HepG2 (cell line): ENCODE measurements at regions not wholly inside any gene's neighbourhood (a gene's known extent, or its start where the extent isn't known, plus 50 kb on each side); places are given as distances from the start of the nearest gene placed in this dataset.

Source experiments
- ATAC-seq: fragments of 200-7000 bp; cut with Tn5 transposase; 3 replicates; pipeline ENCODE4 v1.9.1; 2020; ENCODE audit warnings: mild to moderate bottlenecking, moderate library complexity
- BruUV-seq: library from RNA; stranded (reverse); fragments of 400-500 nt; replicated peaks from 2 replicates; lab custom pipeline; 2021; lab: Mats Ljungman, UMichigan
- CTCF ChIA-PET: fragments of 300-600 bp; formaldehyde crosslinking; extraction: SDS; loops from one replicate; lab custom pipeline; 2021; ENCODE audit warnings: low total read pairs, inconsistent platforms, low intra/inter-chr PET ratio; lab: Yijun Ruan, JAX
- POLR2A ChIA-PET: fragments of 350-600 bp; sonication (Branson Sonifier 250); formaldehyde crosslinking; loops from one replicate; lab custom pipeline; 2020; ENCODE audit warnings: antibody characterized with exemption, inconsistent platforms; lab: Yijun Ruan, JAX
- DNase-seq: peaks from one replicate; pipeline ENCODE4 v3.0.0-alpha.2; 2015; ENCODE audit warnings: low spot score
- FAIRE-seq: peaks from 3 replicates; lab custom pipeline; 2011; peaks lifted over from hg19 to GRCh38; lab: Jason Lieb, UNC
- H2AFZ ChIP-seq: one replicate; pipeline ENCODE4 v1.6.1; 2011; ENCODE audit warnings: low read length, inconsistent platforms
- H3K27ac ChIP-seq: fragments of 300-600 bp; 3 replicates; pipeline ENCODE4 v1.8.0; 2011; ENCODE audit warnings: mixed run types, mild to moderate bottlenecking, mixed read lengths, low read length, inconsistent platforms; ENCODE audit not compliant: insufficient read depth; ENCODE audit errors: extremely low read length
- H3K27me3 ChIP-seq, 2 experiments: fragments of 200-600 bp in 1 of 2; 2 replicates in 1 of 2; 3 replicates in 1 of 2; pipeline versions ENCODE4 v1.6.0 to v1.8.0; 2011; ENCODE audit warnings: low read length in 2 of 2, mild to moderate bottlenecking in 2 of 2, moderate library complexity in 2 of 2, inconsistent platforms in 1 of 2; ENCODE audit not compliant: insufficient read depth in 2 of 2, control insufficient read depth in 1 of 2
- H3K36me3 ChIP-seq, 2 experiments: fragments of 200-600 bp in 1 of 2; replicated peaks in 1 of 2; 2 replicates in 1 of 2; 3 replicates in 1 of 2; pipeline versions ENCODE4 v1.5.1 to v1.8.0; 2011; ENCODE audit warnings: low read length in 2 of 2, inconsistent platforms in 1 of 2; ENCODE audit not compliant: insufficient read depth in 2 of 2, control insufficient read depth in 1 of 2
- H3K4me1 ChIP-seq: 2 replicates; pipeline ENCODE4 v1.5.1; 2012; ENCODE audit warnings: low read length, inconsistent platforms; ENCODE audit not compliant: insufficient read depth
- H3K4me2 ChIP-seq: 2 replicates; pipeline ENCODE4 v1.6.0; 2011; ENCODE audit warnings: low read depth, low read length, inconsistent platforms
- H3K4me3 ChIP-seq, 3 experiments: fragments of 200-600 bp in 1 of 3; sonication (generic), shearing (Covaris generic) in 1 of 3; replicated peaks in 1 of 3; 2 replicates each; pipeline ENCODE4 v1.5.1; 2011 to 2016; ENCODE audit warnings: low read length in 3 of 3, inconsistent platforms in 2 of 3, low read depth in 2 of 3, mild to moderate bottlenecking in 2 of 3, control low read depth in 1 of 3, mixed read lengths in 1 of 3; ENCODE audit not compliant: insufficient read depth in 1 of 3
- H3K79me2 ChIP-seq: one replicate; pipeline ENCODE4 v1.6.1; 2011; ENCODE audit warnings: low read length, inconsistent platforms; ENCODE audit not compliant: insufficient read depth
- H3K9ac ChIP-seq: 2 replicates; pipeline ENCODE4 v1.6.0; 2011; ENCODE audit warnings: mild to moderate bottlenecking, low read depth, low read length, inconsistent platforms; ENCODE audit not compliant: insufficient read depth
- H3K9me3 ChIP-seq: 2 replicates; pipeline ENCODE4 v1.5.1; 2012; ENCODE audit warnings: mild to moderate bottlenecking, low read length
- H4K20me1 ChIP-seq: 2 replicates; pipeline ENCODE4 v1.6.0; 2011; ENCODE audit warnings: inconsistent platforms, mild to moderate bottlenecking, low read length, moderate library complexity; ENCODE audit not compliant: insufficient read depth
- ARNT2 ChIP-seq: sonication (generic); formaldehyde crosslinking; IDR thresholded peaks from 2 replicates; pipeline ENCODE4 v1.8.0; 2022; ENCODE audit warnings: mild to moderate bottlenecking, low read depth, missing genetic modification reagents, moderate library complexity
- GLI4 ChIP-seq: sonication (generic); formaldehyde crosslinking; IDR thresholded peaks from 2 replicates; pipeline ENCODE4 v1.5.1; 2020; ENCODE audit warnings: missing genetic modification reagents, mild to moderate bottlenecking, moderate library complexity, borderline replicate concordance
- GPBP1L1 ChIP-seq: sonication (generic); formaldehyde crosslinking; IDR thresholded peaks from 2 replicates; pipeline ENCODE4 v1.5.0; 2020; ENCODE audit warnings: mild to moderate bottlenecking, missing genetic modification reagents
- GZF1 ChIP-seq: sonication (generic); formaldehyde crosslinking; IDR thresholded peaks from 2 replicates; pipeline ENCODE4 v1.5.1; 2020; ENCODE audit warnings: mild to moderate bottlenecking, missing genetic modification reagents
- IKZF1 ChIP-seq: fragments of 450-650 bp; IDR thresholded peaks from 2 replicates; pipeline ENCODE4 v1.7.1; 2016
- NR2F6 ChIP-seq, 2 experiments: IDR thresholded peaks; 2 replicates each; pipeline ENCODE4 v1.6.1; 2016; ENCODE audit warnings: antibody characterized with exemption in 1 of 2, mild to moderate bottlenecking in 1 of 2
- SRY ChIP-seq: sonication (generic); formaldehyde crosslinking; IDR thresholded peaks from 2 replicates; pipeline ENCODE4 v1.8.0; 2022; ENCODE audit warnings: mild to moderate bottlenecking, missing genetic modification reagents
- ZMYM2 ChIP-seq: sonication (generic); formaldehyde crosslinking; IDR thresholded peaks from 2 replicates; pipeline ENCODE4 v1.8.0; 2022; ENCODE audit warnings: mild to moderate bottlenecking, missing genetic modification reagents
- ZNF136 ChIP-seq: sonication (generic); formaldehyde crosslinking; IDR thresholded peaks from 2 replicates; pipeline ENCODE4 v1.8.1; 2022; ENCODE audit warnings: low read depth, mild to moderate bottlenecking, moderate library complexity, missing genetic modification reagents
- ZNF292 ChIP-seq: sonication (generic); formaldehyde crosslinking; IDR thresholded peaks from 2 replicates; pipeline ENCODE4 v1.8.1; 2022; ENCODE audit warnings: mild to moderate bottlenecking, low read depth, missing genetic modification reagents, borderline replicate concordance
- ZNF530 ChIP-seq: sonication (generic); formaldehyde crosslinking; IDR thresholded peaks from 2 replicates; pipeline ENCODE4 v1.5.0; 2020; ENCODE audit warnings: low read depth, mild to moderate bottlenecking, missing genetic modification reagents
- ZNF570 ChIP-seq: sonication (generic); formaldehyde crosslinking; IDR thresholded peaks from 2 replicates; pipeline ENCODE4 v1.4.0; 2020; ENCODE audit warnings: mild to moderate bottlenecking, missing genetic modification reagents, borderline replicate concordance
- WGBS: methylation state at CpG from one replicate; pipeline ENCODE4 v1.1.6; 2017; ENCODE audit warnings: low lambda C conversion rate; 5-methylcytosine and 5-hydroxymethylcytosine counted together
- in situ Hi-C: cut with HindIII; loops from 2 replicates; pipeline ENCODE4 v1.10.0; 2017; ENCODE audit warnings: low pct_unique_long_range_greater_than_20kb; ENCODE audit not compliant: extremely low pct_ligation_motif_present
- intact Hi-C: fragments of 100-400 bp; cut with micrococcal nuclease; formaldehyde crosslinking; loops from one replicate; pipeline ENCODE4 v1.10.0; 2022; ENCODE audit not compliant: unreplicated experiment
- TF ChIP-seq, protein P1 (sequence below): sonication (generic); formaldehyde crosslinking; IDR thresholded peaks from 2 replicates; pipeline ENCODE4 v1.8.0; 2022; ENCODE audit warnings: mild to moderate bottlenecking, missing genetic modification reagents, borderline replicate concordance
- TF ChIP-seq, protein P2 (sequence below), 2 experiments: sonication (generic) in 1 of 2; formaldehyde crosslinking in 1 of 2; IDR thresholded peaks; 2 replicates each; pipeline versions ENCODE4 v1.4.0 to v1.6.1; 2016 to 2020; ENCODE audit warnings: borderline replicate concordance in 1 of 2, low read depth in 1 of 2, mild to moderate bottlenecking in 1 of 2, missing genetic modification reagents in 1 of 2
- TF ChIP-seq, protein P3 (sequence below): sonication (generic); formaldehyde crosslinking; IDR thresholded peaks from 2 replicates; pipeline ENCODE4 v1.9.0; 2021; ENCODE audit warnings: missing genetic modification reagents, mild to moderate bottlenecking, borderline replicate concordance

- Histone ChIP-seq H3K4me3 (no peak overlapping the region), H4K20me1 (no peaks in the 10 kb centered on the region), H3K36me3 (no peaks in the 10 kb centered on the region), H3K9me3 (no peaks in the 10 kb centered on the region), H3K4me2 (no peak overlapping the region), H3K4me1 (no peaks in the 10 kb centered on the region), H3K9ac (no peak overlapping the region), H3K79me2 (no peaks in the 10 kb centered on the region), H2AFZ (no peak overlapping the region), H3K27me3 (no peaks in the 10 kb centered on the region; a peak in 1 of 5 replicates), H3K27ac (no peak overlapping the region)
- FAIRE-seq (no peak), DNase-seq (no peak), ATAC-seq (no peak)
- WGBS = 15% methylated on average over 4 of the region's 8 CpGs
- intact Hi-C loops = no loop called here
- in situ Hi-C loops = no loop called here
- BruUV-seq = no TSS peak
- ChIA-PET CTCF (no interaction called here), POLR2A (no interaction called here)
- TF ChIP-seq, protein P1, sequence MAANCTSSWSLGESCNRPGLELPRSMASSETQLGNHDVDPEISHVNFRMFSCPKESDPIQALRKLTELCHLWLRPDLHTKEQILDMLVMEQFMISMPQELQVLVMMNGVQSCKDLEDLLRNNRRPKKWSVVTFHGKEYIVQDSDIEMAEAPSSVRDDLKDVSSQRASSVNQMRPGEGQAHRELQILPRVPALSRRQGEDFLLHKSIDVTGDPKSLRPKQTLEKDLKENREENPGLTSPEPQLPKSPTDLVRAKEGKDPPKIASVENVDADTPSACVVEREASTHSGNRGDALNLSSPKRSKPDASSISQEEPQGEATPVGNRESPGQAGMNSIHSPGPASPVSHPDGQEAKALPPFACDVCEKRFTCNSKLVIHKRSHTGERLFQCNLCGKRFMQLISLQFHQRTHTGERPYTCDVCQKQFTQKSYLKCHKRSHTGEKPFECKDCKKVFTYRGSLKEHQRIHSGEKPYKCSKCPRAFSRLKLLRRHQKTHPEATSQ (CRISPR knock-in tag) = no peak
- TF ChIP-seq GZF1 (CRISPR knock-in tag) (no peak), ZNF136 (CRISPR knock-in tag) (no peak), ZMYM2 (CRISPR knock-in tag) (no peak), ZNF530 (CRISPR knock-in tag) (no peak), ZNF570 (no peak), SRY (CRISPR knock-in tag) (no peak), ARNT2 (no peak), GLI4 (CRISPR knock-in tag) (no peak), GPBP1L1 (CRISPR knock-in tag) (no peak), NR2F6 (IDR thresholded peaks at IDR 0.05) (no peak), NR2F6 (CRISPR knock-in tag; IDR thresholded peaks at IDR 0.05) (no peak), ZNF292 (CRISPR knock-in tag) (no peak), IKZF1 (no peak)
- TF ChIP-seq, protein P2, sequence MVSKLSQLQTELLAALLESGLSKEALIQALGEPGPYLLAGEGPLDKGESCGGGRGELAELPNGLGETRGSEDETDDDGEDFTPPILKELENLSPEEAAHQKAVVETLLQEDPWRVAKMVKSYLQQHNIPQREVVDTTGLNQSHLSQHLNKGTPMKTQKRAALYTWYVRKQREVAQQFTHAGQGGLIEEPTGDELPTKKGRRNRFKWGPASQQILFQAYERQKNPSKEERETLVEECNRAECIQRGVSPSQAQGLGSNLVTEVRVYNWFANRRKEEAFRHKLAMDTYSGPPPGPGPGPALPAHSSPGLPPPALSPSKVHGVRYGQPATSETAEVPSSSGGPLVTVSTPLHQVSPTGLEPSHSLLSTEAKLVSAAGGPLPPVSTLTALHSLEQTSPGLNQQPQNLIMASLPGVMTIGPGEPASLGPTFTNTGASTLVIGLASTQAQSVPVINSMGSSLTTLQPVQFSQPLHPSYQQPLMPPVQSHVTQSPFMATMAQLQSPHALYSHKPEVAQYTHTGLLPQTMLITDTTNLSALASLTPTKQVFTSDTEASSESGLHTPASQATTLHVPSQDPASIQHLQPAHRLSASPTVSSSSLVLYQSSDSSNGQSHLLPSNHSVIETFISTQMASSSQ (IDR thresholded peaks at IDR 0.05; ENCODE audit: low read depth) = no peak
- TF ChIP-seq, protein P2 (CRISPR knock-in tag; IDR thresholded peaks at IDR 0.05; ENCODE audit: borderline replicate concordance) = no peak
- TF ChIP-seq, protein P3, sequence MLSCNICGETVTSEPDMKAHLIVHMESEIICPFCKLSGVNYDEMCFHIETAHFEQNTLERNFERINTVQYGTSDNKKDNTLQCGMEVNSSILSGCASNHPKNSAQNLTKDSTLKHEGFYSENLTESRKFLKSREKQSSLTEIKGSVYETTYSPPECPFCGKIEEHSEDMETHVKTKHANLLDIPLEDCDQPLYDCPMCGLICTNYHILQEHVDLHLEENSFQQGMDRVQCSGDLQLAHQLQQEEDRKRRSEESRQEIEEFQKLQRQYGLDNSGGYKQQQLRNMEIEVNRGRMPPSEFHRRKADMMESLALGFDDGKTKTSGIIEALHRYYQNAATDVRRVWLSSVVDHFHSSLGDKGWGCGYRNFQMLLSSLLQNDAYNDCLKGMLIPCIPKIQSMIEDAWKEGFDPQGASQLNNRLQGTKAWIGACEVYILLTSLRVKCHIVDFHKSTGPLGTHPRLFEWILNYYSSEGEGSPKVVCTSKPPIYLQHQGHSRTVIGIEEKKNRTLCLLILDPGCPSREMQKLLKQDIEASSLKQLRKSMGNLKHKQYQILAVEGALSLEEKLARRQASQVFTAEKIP (CRISPR knock-in tag) = no peak
Measured at GRCh38 chr10:62658516-62658915, 146.0 kb upstream of the ADO start.
